Karpas-422 (cell line): ENCODE measurements at regions not wholly inside any gene's neighbourhood (a gene's known extent, or its start where the extent isn't known, plus 50 kb on each side); places are given as distances from the start of the nearest gene placed in this dataset.

ENCODE experiments used
- DNase-seq: peaks from one replicate; pipeline ENCODE4 v3.0.0-alpha.2; 2015
- H2AFZ ChIP-seq: fragments of 200-600 bp; sonication (generic); 2 replicates; pipeline ENCODE4 v1.6.1; 2014; ENCODE audit warnings: antibody characterized with exemption, low read length, mixed read lengths
- H3K27ac ChIP-seq: fragments of 200-600 bp; sonication (generic); 2 replicates; pipeline ENCODE4 v1.5.1; 2014; ENCODE audit warnings: mild to moderate bottlenecking, low read length, moderate library complexity
- H3K27me3 ChIP-seq: fragments of 200-600 bp; sonication (generic); 2 replicates; pipeline ENCODE4 v1.6.1; 2014; ENCODE audit warnings: low read length, mixed read lengths
- H3K36me3 ChIP-seq: fragments of 200-600 bp; sonication (generic); 2 replicates; pipeline ENCODE4 v1.6.1; 2014; ENCODE audit warnings: low read length, mixed read lengths; ENCODE audit not compliant: insufficient read depth
- H3K4me1 ChIP-seq: fragments of 200-600 bp; sonication (generic); 2 replicates; pipeline ENCODE4 v1.6.1; 2014; ENCODE audit warnings: mild to moderate bottlenecking, low read length, mixed read lengths
- H3K4me2 ChIP-seq: fragments of 200-600 bp; sonication (generic); 2 replicates; pipeline ENCODE4 v1.6.1; 2014; ENCODE audit warnings: low read length, low read depth, mild to moderate bottlenecking; ENCODE audit not compliant: poor library complexity, severe bottlenecking
- H3K4me3 ChIP-seq: fragments of 200-600 bp; sonication (generic); 2 replicates; pipeline ENCODE4 v1.5.1; 2014; ENCODE audit warnings: mild to moderate bottlenecking, antibody characterized with exemption, low read length, mixed read lengths
- H3K79me2 ChIP-seq: fragments of 200-600 bp; sonication (generic); 2 replicates; pipeline ENCODE4 v1.6.1; 2014; ENCODE audit warnings: mild to moderate bottlenecking, low read length, mixed read lengths
- H3K9ac ChIP-seq: fragments of 200-600 bp; sonication (generic); 2 replicates; pipeline ENCODE4 v1.6.0; 2014; ENCODE audit warnings: low read length
- H3K9me2 ChIP-seq: fragments of 200-600 bp; sonication (generic), shearing (Covaris generic); replicated peaks from 2 replicates; pipeline ENCODE4 v1.6.0; 2014; ENCODE audit warnings: mild to moderate bottlenecking, low read length, moderate library complexity; ENCODE audit not compliant: insufficient read depth
- H3K9me3 ChIP-seq: fragments of 300-700, 200-600 bp; sonication (generic); 2 replicates; pipeline ENCODE4 v1.6.1; 2014; ENCODE audit warnings: low read length, mixed read lengths
- H4K20me1 ChIP-seq: fragments of 200-600 bp; sonication (generic); 2 replicates; pipeline ENCODE4 v1.6.1; 2014; ENCODE audit warnings: mild to moderate bottlenecking, antibody characterized with exemption, low read length, low read depth; ENCODE audit not compliant: insufficient read depth

DNA sequence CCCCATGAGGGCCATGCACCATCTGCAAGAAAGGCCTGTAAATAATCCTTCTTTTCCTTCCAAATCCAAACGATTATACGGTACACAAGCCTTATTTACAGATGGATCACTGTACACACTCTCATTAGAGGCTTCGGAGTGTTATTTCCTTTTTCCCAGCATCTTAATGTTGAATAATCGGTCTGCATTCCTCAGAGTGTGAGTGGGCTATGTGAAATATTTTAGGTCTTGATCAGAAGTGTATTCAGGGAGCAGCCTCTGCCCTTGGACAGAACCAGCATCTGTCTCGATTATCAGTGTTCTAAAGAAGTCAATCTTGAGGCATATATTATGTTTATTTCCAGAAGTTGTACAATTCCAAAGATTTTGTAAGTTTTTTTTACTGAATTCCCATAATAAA lies 340.6 kb downstream of the SEC23A start:
- no peaks in the 10 kb centered on the region for H3K9me3 ChIP-seq
- peaks cover 22% of the 10 kb centered on the region for H3K4me1 ChIP-seq
- H2AFZ ChIP-seq, result no peak overlapping the region
- H4K20me1 ChIP-seq, result no peaks in the 10 kb centered on the region
- H3K27ac ChIP-seq, result no peak overlapping the region
- H3K4me2 ChIP-seq, result peak overlapping the region; percentile 17
- no peaks in the 10 kb centered on the region for H3K36me3 ChIP-seq
- DNase-seq, result no peak
- no peak overlapping the region for H3K9ac ChIP-seq
- H3K27me3 ChIP-seq, result no peaks in the 10 kb centered on the region
- no peak overlapping the region for H3K4me3 ChIP-seq
- no peaks in the 10 kb centered on the region for H3K9me2 ChIP-seq
- H3K79me2 ChIP-seq, result no peaks in the 10 kb centered on the region

DNA sequence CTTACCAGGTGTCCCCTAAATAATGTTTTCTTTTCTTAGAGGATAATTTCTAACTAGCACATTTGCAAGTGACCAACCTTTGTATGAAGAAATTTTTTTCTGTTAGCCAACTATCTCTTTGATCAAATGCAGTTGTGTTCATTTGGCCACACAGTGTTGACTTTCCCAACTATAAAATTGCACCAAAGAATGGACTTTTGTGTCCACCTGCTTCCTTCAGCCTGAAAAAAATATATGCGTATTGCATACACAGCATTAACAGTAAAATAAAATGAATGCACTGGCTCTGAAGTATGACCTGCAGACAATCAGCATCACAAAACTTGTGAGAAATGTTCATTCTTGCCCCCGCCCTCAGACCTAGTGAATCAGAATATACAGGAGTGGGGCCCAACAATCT lies 342.0 kb downstream of the SEC23A start:
- Histone ChIP-seq H3K27me3 (no peaks in the 10 kb centered on the region), H3K9me3 (no peaks in the 10 kb centered on the region), H3K4me2 (no peak overlapping the region), H3K4me1 (peaks cover 22% of the 10 kb centered on the region), H3K79me2 (no peaks in the 10 kb centered on the region), H3K9ac (no peak overlapping the region), H3K27ac (no peak overlapping the region), H2AFZ (no peak overlapping the region), H3K4me3 (no peak overlapping the region), H3K9me2 (no peaks in the 10 kb centered on the region), H4K20me1 (no peaks in the 10 kb centered on the region), H3K36me3 (no peaks in the 10 kb centered on the region)
- no peak for DNase-seq

GRCh38 chr14:38758661-38759060 lies 344.4 kb downstream of the SEC23A start:
- H3K4me2 ChIP-seq, result no peak overlapping the region
- H3K4me3 ChIP-seq, result no peak overlapping the region
- H3K9ac ChIP-seq, result no peak overlapping the region
- H3K9me3 ChIP-seq, result no peaks in the 10 kb centered on the region
- no peaks in the 10 kb centered on the region for H3K36me3 ChIP-seq
- H3K79me2 ChIP-seq, result no peaks in the 10 kb centered on the region
- DNase-seq, result no peak
- no peaks in the 10 kb centered on the region for H4K20me1 ChIP-seq
- no peaks in the 10 kb centered on the region for H3K9me2 ChIP-seq
- H3K27me3 ChIP-seq, result no peaks in the 10 kb centered on the region
- H2AFZ ChIP-seq, result no peak overlapping the region
- no peak overlapping the region for H3K27ac ChIP-seq
- peaks cover 22% of the 10 kb centered on the region for H3K4me1 ChIP-seq

GRCh38 chr14:38755036-38755435 lies 348.0 kb downstream of the SEC23A start:
- H2AFZ ChIP-seq, result no peak overlapping the region
- no peak overlapping the region for H3K4me3 ChIP-seq
- H3K36me3 ChIP-seq, result no peaks in the 10 kb centered on the region
- no peaks in the 10 kb centered on the region for H3K79me2 ChIP-seq
- no peak overlapping the region for H3K4me2 ChIP-seq
- H4K20me1 ChIP-seq, result no peaks in the 10 kb centered on the region
- H3K27me3 ChIP-seq, result no peaks in the 10 kb centered on the region; the same call in 1 of the 2 replicates
- no peaks in the 10 kb centered on the region for H3K9me2 ChIP-seq
- DNase-seq, result no peak
- H3K9me3 ChIP-seq, result no peaks in the 10 kb centered on the region
- H3K9ac ChIP-seq, result no peak overlapping the region
- no peak overlapping the region for H3K27ac ChIP-seq
- no peaks in the 10 kb centered on the region for H3K4me1 ChIP-seq

- Histone ChIP-seq H3K9ac (no peak overlapping the region), H2AFZ (no peak overlapping the region), H3K9me3 (no peaks in the 10 kb centered on the region), H3K4me3 (no peak overlapping the region), H4K20me1 (no peaks in the 10 kb centered on the region), H3K27ac (no peak overlapping the region), H3K27me3 (no peaks in the 10 kb centered on the region; the same call in 1 of the 2 replicates), H3K4me1 (no peaks in the 10 kb centered on the region), H3K4me2 (no peak overlapping the region), H3K36me3 (no peaks in the 10 kb centered on the region), H3K79me2 (no peaks in the 10 kb centered on the region), H3K9me2 (no peaks in the 10 kb centered on the region)
- DNase-seq, result no peak
Measured at GRCh38 chr14:38752750-38753149, 350.3 kb downstream of the SEC23A start.

- Histone ChIP-seq H3K9me2 (no peaks in the 10 kb centered on the region), H3K79me2 (no peaks in the 10 kb centered on the region), H3K27ac (no peak overlapping the region), H3K9ac (no peak overlapping the region), H3K27me3 (no peaks in the 10 kb centered on the region; the same call in 1 of the 2 replicates), H2AFZ (no peak overlapping the region), H3K36me3 (no peaks in the 10 kb centered on the region), H3K4me2 (no peak overlapping the region), H4K20me1 (no peaks in the 10 kb centered on the region), H3K9me3 (no peaks in the 10 kb centered on the region), H3K4me1 (no peaks in the 10 kb centered on the region), H3K4me3 (no peak overlapping the region)
- DNase-seq, result no peak
Measured at GRCh38 chr14:38752341-38752740, 350.7 kb downstream of the SEC23A start.

DNA sequence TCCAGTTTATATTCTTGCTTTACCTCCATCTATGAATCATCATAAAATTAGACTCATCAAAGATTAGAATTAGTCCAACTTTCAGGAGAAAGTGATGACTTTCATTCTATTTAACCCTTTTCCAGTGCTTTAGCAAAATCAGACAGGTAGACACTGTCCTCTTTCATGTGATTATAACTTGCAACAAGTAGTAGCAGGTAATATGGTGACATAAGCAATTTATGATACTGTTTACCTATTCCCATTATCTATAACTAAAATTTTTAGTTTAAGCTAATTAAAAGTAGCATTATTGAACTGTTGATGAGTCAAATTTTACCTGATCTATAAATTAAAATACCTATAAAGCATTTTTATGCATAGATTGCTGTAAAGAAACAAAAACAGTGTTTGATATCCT lies 351.6 kb downstream of the SEC23A start:
- no peak overlapping the region for H3K4me3 ChIP-seq
- H3K36me3 ChIP-seq, result no peaks in the 10 kb centered on the region
- H3K27ac ChIP-seq, result no peak overlapping the region
- H3K27me3 ChIP-seq, result no peaks in the 10 kb centered on the region; the same call in 1 of the 2 replicates
- no peaks in the 10 kb centered on the region for H3K9me2 ChIP-seq
- no peaks in the 10 kb centered on the region for H3K9me3 ChIP-seq
- H3K4me2 ChIP-seq, result no peak overlapping the region
- H4K20me1 ChIP-seq, result no peaks in the 10 kb centered on the region
- H3K9ac ChIP-seq, result no peak overlapping the region
- H3K4me1 ChIP-seq, result no peaks in the 10 kb centered on the region
- H3K79me2 ChIP-seq, result no peaks in the 10 kb centered on the region
- no peak for DNase-seq
- no peak overlapping the region for H2AFZ ChIP-seq

DNA sequence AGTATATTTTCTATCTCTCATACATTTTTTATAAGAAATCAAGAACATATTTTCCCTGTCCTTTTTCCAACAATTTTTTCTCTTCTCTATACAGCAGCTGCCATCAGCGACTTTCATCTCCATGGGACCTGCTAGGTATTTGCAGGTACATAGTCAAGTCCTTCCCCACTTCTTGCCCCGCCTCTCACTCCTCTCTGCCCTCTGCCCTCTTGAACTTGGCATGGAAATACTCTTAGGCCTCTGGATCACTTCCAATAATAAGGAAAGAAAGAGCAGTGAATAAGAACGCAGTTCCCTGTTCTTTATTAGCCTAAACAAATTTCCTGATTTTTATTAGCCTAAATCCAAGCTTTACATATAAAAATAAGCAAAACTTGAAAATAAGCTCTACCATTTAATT lies 353.1 kb downstream of the SEC23A start:
- H3K36me3 ChIP-seq, result no peaks in the 10 kb centered on the region
- H3K27ac ChIP-seq, result no peak overlapping the region
- no peak overlapping the region for H3K4me2 ChIP-seq
- DNase-seq, result no peak
- no peaks in the 10 kb centered on the region for H3K9me3 ChIP-seq
- H3K4me1 ChIP-seq, result no peaks in the 10 kb centered on the region
- H3K9ac ChIP-seq, result no peak overlapping the region
- no peaks in the 10 kb centered on the region; the same call in 1 of the 2 replicates for H3K27me3 ChIP-seq
- no peaks in the 10 kb centered on the region for H3K9me2 ChIP-seq
- H4K20me1 ChIP-seq, result no peaks in the 10 kb centered on the region
- H2AFZ ChIP-seq, result no peak overlapping the region
- no peak overlapping the region for H3K4me3 ChIP-seq
- no peaks in the 10 kb centered on the region for H3K79me2 ChIP-seq

- H3K9ac ChIP-seq, result no peak overlapping the region
- no peaks in the 10 kb centered on the region for H3K9me2 ChIP-seq
- no peaks in the 10 kb centered on the region for H3K9me3 ChIP-seq
- H3K27ac ChIP-seq, result no peak overlapping the region
- H3K4me1 ChIP-seq, result no peaks in the 10 kb centered on the region
- H3K79me2 ChIP-seq, result no peaks in the 10 kb centered on the region
- no peak overlapping the region for H2AFZ ChIP-seq
- H4K20me1 ChIP-seq, result no peaks in the 10 kb centered on the region
- no peak overlapping the region for H3K4me2 ChIP-seq
- no peak for DNase-seq
- H3K27me3 ChIP-seq, result no peaks in the 10 kb centered on the region; the same call in 1 of the 2 replicates
- no peak overlapping the region for H3K4me3 ChIP-seq
- no peaks in the 10 kb centered on the region for H3K36me3 ChIP-seq
Measured at GRCh38 chr14:38745861-38746260, 357.2 kb downstream of the SEC23A start.
